ENCODE measurements at regions not wholly inside any gene's neighbourhood (a gene's known extent, or its start where the extent isn't known, plus 50 kb on each side); places are given as distances from the start of the nearest gene placed in this dataset.

DNA sequence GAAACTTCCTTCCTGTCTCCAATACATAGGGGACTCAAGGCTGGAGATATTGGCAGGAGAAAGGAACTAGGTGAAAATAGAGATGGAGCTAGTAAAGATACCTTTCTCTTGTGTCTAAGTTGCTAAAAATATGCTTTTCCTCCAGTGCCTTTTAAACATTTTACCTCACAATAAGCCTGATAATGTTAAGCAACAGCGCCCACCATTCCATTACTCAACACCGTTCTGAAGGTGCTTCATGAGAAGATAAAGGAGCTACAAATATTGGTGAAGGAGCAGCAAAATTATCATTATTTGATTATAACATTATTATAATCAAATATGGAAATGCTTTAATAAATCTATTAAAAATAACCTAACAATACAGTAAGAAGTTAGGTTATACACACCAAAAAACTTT lies 83.6 kb upstream of the BARX2 start:
- no peak for DNase-seq
- Histone ChIP-seq H3K4me3 (no peak overlapping the region), H3K9me3 (replicated peaks) (no peaks in the 10 kb centered on the region), H3K27ac (replicated peaks) (no peak overlapping the region), H3K36me3 (no peaks in the 10 kb centered on the region), H3K27me3 (ENCODE audit: low read depth) (peaks cover 48% of the 10 kb centered on the region), H3K4me1 (peaks cover 7% of the 10 kb centered on the region)
- TF ChIP-seq, protein P1, sequence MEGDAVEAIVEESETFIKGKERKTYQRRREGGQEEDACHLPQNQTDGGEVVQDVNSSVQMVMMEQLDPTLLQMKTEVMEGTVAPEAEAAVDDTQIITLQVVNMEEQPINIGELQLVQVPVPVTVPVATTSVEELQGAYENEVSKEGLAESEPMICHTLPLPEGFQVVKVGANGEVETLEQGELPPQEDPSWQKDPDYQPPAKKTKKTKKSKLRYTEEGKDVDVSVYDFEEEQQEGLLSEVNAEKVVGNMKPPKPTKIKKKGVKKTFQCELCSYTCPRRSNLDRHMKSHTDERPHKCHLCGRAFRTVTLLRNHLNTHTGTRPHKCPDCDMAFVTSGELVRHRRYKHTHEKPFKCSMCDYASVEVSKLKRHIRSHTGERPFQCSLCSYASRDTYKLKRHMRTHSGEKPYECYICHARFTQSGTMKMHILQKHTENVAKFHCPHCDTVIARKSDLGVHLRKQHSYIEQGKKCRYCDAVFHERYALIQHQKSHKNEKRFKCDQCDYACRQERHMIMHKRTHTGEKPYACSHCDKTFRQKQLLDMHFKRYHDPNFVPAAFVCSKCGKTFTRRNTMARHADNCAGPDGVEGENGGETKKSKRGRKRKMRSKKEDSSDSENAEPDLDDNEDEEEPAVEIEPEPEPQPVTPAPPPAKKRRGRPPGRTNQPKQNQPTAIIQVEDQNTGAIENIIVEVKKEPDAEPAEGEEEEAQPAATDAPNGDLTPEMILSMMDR (IDR thresholded peaks at IDR 0.05; ENCODE audit: borderline replicate concordance), result no peak
- intact Hi-C loops (cut with micrococcal nuclease), result no loop called here

DNA sequence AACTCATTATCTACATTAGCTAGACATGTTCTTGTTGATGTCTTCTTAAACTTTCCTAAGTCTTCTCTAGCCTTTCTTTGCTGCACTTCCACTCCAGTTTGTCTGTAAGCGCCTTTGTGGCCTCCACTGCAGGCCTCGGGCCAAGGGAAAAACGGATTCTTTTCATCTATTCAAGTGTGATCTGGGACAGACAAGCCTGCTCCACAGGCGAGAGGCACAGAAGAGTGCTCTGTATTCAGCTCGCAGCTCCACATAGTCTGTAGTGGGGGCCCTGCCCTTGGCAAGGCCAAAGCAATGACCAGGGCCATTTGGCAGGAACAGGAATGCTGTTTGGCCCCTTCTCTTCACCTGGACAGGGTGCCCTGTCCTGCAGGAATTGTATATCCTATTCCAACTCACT lies 84.1 kb upstream of the BARX2 start:
- TF ChIP-seq, protein P1 (IDR thresholded peaks at IDR 0.05; ENCODE audit: borderline replicate concordance), result no peak
- H3K36me3 ChIP-seq, result no peaks in the 10 kb centered on the region
- no peaks in the 10 kb centered on the region for H3K9me3 ChIP-seq (replicated peaks)
- no peak overlapping the region for H3K4me3 ChIP-seq
- intact Hi-C loops (cut with micrococcal nuclease), result no loop called here
- no peak for DNase-seq
- no peak overlapping the region for H3K27ac ChIP-seq (replicated peaks)
- peaks cover 9% of the 10 kb centered on the region for H3K4me1 ChIP-seq
- peaks cover 47% of the 10 kb centered on the region for H3K27me3 ChIP-seq (ENCODE audit: low read depth)

DNA sequence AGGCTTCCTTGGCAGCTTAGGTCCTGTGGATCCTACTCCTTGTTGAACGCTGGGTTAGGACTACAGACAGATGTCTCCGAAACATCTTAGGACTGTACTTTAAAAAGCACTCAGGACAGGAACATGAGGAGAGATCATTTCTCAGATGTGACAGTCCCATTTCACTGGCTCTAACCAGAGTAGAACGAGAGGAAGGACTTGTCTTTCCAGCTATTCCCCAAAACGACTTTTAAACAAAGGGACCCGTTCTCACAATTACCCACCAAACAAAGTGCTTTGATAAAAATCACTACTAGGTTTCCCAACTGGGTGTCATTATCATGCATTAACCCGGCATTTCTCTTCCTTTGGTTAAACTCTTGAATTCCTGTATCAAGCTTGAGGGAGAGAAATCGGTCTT lies 84.7 kb upstream of the BARX2 start:
- no peak for DNase-seq
- no peaks in the 10 kb centered on the region for H3K36me3 ChIP-seq
- no peak overlapping the region for H3K27ac ChIP-seq (replicated peaks)
- peaks cover 9% of the 10 kb centered on the region for H3K4me1 ChIP-seq
- intact Hi-C loops (cut with micrococcal nuclease), result no loop called here
- H3K27me3 ChIP-seq (ENCODE audit: low read depth), result peaks cover 51% of the 10 kb centered on the region
- TF ChIP-seq, protein P1 (IDR thresholded peaks at IDR 0.05; ENCODE audit: borderline replicate concordance), result no peak
- H3K4me3 ChIP-seq, result no peak overlapping the region
- H3K9me3 ChIP-seq (replicated peaks), result no peaks in the 10 kb centered on the region

DNA sequence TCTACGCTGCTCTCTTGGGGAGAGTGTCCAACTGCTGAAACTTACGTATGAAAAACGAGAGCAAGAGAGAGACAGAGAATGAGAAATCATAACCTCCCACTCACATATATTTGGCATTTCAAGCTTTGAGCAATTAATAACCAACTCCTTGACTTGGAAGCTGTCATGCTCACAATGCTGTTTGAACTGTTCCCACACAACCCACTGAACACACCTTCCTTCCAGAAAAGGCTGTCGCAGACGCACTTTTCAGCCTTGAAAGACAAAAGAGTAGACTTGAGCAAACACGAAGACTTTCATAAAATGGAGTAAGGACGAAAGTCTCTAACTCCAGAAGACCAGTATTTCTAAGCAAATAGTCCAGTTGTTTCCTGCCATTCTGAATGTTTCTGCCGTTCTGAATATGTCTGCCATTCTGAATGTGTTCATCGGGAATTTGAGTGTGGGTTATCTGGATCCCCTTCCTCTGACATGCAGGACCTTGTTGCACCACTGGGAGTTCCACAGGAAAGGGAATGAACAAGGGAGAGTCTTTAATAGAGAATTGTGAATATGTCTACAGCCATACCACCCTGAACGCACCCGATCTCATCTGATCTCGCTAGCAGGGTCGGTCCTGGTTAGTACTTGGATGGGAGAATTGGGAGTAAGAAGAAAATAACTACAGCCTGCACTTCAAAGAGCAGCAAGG lies 86.2 kb upstream of the BARX2 start:
- Histone ChIP-seq H3K36me3 (no peaks in the 10 kb centered on the region), H3K4me3 (no peak overlapping the region), H3K27ac (replicated peaks) (no peak overlapping the region), H3K27me3 (ENCODE audit: low read depth) (peaks cover 51% of the 10 kb centered on the region), H3K4me1 (peaks cover 9% of the 10 kb centered on the region), H3K9me3 (replicated peaks) (no peaks in the 10 kb centered on the region)
- DNase-seq, result no peak
- TF ChIP-seq, protein P1 (IDR thresholded peaks at IDR 0.05; ENCODE audit: borderline replicate concordance), result no peak
- intact Hi-C loops (cut with micrococcal nuclease), result no loop called here

DNA sequence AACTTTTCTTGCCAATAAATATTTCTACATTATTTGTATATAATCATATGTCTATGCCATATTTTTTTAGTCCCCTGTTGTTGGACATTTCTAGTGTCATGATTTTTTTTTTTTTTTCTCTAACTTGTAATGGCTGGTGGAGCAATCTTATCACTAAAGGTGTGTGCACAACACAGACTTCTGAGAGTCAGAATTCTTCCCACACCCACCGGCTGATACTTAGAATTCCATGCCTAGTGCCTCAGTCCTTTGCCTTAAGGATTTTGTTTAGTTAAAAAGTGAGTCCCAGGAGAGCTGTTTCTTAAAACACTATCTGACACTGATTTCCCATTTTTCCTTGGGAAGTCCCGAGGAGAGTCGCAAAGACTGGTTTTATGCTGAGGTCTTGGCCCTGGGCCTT lies 87.7 kb upstream of the BARX2 start:
- peaks cover 9% of the 10 kb centered on the region for H3K4me1 ChIP-seq
- no peak overlapping the region for H3K27ac ChIP-seq (replicated peaks)
- TF ChIP-seq, protein P1 (IDR thresholded peaks at IDR 0.05; ENCODE audit: borderline replicate concordance), result no peak
- H3K4me3 ChIP-seq, result no peak overlapping the region
- DNase-seq, result no peak
- peaks cover 43% of the 10 kb centered on the region for H3K27me3 ChIP-seq (ENCODE audit: low read depth)
- no peaks in the 10 kb centered on the region for H3K9me3 ChIP-seq (replicated peaks)
- intact Hi-C loops (cut with micrococcal nuclease), result no loop called here
- H3K36me3 ChIP-seq, result no peaks in the 10 kb centered on the region

Measured in left ventricle myocardium inferior (tissue), 1 donor.